NCI-H1092 (cell line): ENCODE measurements at regions not wholly inside any gene's neighbourhood (a gene's known extent, or its start where the extent isn't known, plus 50 kb on each side); places are given as distances from the start of the nearest gene placed in this dataset.

ENCODE experiments used
- DNase-seq: peaks from one replicate; lab custom pipeline; 2025; lab: John Stamatoyannopoulos, UW

- no peak for DNase-seq
Measured at GRCh38 chr14:97395068-97395467, 597.9 kb downstream of the VRK1 start.

DNA sequence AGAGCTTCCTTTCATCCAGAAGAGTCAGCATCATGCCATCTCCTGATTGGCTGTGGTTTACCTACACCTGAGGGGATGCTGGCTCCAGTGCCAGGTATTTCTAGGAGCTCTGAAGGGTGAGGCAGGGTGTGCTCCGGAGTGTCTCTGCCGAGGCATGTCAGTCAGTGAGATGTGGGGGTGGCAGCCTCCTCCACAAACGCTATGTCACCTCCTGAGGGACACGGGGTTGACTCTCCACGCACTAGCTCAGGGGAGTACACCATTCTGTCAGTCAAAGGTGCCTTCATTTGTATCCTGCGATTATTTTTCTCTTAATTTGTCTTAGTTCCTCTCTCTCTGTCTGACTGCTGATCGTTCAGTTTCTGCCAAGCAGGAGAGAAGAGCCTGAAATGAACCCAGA lies 604.5 kb downstream of the VRK1 start:
- DNase-seq = no peak

DNA sequence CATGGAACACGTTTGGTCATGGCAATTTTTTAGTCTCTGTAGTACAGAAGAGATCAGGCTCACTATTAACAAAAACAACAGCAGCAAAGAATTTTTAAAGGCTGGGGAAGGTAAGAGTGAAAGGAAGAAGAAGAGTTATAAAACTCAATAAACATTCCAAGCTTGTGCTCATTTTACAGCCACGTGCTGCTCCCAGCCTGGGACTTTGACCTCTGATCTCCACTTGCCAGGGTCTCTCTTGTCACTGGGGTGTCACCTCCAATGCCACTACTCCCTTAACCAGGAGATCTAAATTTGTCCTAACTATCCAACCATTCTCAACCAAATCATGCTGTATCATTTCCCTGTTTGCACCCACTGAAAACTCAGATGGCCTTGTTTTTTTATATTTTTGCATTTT lies 605.1 kb downstream of the VRK1 start:
- DNase-seq = no peak

DNA sequence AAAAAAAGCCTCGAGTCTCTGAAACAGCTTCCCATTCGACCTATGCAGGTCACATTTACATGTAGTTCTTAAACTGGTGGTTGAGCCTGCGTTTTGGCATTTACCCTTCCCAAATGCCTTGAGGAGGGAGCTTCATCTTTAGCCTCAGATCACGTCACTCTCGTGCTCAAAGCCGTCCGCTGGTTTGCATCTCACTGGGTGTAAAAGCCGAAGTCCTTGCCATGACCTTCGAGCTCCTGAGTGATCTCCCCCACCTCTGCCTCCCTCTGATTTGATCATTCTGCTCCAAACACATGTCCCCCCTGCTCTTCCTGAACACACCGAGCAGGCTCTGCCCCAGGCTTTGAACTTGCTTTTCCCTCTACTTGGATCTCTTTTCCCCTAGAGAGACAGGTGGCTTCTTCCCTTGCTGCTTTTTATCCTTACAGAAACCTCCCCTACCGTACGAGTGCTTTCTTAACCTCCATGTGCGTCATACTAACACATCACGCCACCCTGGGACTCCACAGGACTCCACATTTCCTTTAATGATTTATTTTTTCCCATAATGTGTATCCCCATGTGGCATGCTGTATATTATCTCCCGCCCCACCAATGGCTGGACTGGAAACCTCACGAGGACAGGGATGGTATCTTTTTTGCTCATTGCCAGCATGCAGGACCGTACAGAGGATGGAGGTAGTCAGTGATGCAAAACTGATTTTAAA lies 610.7 kb downstream of the VRK1 start:
- no peak for DNase-seq

DNA sequence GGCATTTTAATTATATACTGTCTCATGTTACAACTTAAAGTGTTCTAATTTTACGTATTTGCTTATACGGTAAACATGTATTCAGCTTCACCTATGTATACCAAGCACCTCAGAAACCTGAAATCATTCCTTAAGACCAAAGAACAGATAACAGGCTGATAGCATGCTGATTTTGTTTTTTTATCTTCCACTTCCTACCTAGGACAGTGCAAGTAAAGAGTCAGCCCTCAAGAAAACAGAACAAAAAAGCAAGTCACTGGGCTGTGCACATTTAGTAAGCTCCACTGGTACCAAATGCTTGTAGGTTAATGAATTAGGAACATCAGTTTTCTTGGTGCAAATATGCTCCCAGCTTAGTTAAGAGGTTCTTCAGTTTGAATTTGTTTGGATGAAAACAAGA lies 611.3 kb downstream of the VRK1 start:
- no peak for DNase-seq

DNA sequence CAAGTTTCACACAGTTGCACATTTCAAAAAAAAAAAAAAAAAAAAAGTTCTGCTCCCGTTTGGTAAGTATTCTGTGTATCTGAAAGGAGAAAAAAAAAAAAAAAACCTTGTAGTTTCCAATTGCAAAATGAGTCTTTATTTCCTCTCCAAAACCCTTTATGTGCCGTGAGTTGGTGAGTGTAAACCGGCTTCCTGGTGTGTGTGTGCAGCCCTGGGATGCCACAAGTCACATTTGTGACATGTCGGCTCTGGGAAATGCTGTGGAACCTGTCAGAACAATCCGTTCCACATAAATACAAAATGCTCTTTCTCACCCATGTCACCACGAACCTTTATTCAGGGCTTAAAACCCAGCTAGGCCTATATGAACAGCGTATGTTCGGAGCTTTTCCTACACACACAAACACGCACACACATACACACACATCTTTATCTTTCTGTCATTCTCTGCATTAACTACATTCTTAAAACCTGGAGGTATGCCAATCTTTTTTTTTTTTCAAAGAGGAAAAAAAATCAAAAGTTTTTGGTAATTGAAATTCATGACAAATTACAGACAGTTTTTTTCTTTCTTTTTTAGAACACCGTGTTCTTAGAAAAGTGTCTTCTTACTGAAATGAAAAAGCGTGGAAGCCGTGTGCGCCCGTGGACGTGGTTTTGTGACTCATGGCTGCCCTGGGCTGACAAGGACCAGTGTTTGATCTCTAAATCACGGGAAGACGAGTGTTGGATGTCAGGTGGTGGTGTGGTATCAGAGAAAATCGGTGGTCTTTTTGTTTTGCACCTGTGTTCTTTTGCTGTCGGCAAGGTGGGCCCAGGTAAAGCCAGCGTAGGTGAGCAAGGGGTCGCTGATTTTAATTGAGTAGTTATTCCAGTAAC lies 612.0 kb downstream of the VRK1 start:
- no peak for DNase-seq

DNA sequence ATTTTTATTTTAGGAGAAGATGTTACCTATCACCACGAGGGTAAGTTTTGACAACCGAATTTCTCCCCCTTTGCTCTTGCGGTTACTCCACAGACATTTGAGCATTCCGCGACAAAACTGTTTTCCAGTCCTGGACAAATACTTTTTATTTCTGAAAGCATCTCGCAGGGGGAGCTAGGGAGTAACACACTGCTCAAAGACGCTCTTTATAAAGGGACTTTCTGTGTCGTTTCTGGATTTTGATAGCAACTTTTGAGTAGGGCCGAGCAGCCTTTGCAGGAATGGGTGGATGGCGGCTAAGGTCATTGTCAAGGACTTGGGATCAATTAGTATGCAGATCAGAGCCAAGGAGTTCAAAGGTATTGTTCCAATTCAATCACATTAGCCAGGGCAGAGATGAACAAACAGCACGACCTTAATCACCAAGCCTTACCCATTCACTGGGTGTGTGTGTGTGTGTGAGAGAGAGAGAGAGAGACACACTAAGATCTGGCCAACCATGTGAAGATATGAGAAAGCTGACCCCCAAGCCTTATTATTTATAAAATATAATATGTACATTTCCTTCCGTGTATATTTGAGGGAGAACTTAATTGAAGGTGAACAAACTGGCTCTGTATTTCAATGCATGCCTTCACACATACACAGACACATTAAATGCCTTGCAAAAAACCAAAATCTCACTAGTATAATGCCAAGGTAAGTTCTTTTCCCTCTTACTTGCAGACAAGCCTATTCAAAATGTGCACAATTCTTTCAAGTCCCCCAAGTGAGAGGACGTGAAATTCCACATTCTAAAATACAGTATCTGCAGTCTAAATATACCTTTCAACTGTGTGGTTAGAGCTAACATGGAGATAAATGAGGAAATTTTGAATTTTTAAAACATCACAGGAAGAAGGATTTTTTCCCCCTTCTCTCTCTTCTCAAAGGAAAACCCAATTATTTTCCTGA lies 613.8 kb downstream of the VRK1 start:
- no peak for DNase-seq

GRCh38 chr14:97411938-97412612 lies 614.9 kb downstream of the VRK1 start:
- DNase-seq = no peak

GRCh38 chr14:97413022-97413539 lies 615.9 kb downstream of the VRK1 start:
- no peak for DNase-seq

- DNase-seq = no peak
Measured at GRCh38 chr14:97413966-97414717, 617.0 kb downstream of the VRK1 start.

DNA sequence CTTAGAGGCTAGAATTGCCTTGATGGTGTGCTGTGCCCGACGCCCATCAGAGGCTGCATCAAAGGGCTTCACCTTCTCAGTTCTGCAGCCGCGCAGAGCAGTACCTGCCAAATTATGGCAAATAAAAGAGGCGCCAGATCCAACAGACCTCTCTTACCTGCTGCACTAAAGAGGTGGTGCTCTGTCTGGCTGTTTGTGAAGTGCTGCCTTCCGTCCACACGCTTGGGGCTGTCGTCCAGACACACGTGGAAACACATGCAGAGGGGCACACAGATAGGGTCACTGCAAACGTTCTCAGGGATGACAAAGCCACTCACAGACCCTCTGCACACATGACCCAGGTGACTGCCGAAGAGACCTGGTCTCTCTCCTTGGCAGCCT lies 617.5 kb downstream of the VRK1 start:
- no peak for DNase-seq

DNA sequence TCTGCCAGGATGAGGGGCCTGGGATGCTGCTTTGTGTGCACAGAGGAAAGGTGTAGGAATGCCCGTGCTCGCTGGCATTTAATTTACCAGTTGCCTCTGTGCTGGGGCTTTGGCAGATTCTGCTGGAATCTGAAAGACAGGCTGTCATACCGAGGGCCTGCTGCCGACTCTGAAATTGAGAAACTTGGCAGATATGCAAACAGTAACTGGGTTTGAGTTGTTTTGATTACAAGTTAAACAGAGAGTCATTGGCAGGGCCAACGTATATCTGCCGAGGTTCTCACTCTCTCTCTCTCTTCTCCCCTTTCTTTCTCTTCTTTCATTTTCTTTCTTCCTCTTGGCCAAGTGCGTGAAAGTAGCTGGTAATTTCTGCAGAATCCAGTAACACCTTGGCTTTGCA lies 618.7 kb downstream of the VRK1 start:
- no peak for DNase-seq

GRCh38 chr14:97416550-97416949 lies 619.4 kb downstream of the VRK1 start:
- no peak for DNase-seq

- no peak for DNase-seq
Measured at GRCh38 chr14:97417331-97417730, 620.1 kb downstream of the VRK1 start.

GRCh38 chr14:97420211-97420610 lies 623.0 kb downstream of the VRK1 start:
- no peak for DNase-seq

DNA sequence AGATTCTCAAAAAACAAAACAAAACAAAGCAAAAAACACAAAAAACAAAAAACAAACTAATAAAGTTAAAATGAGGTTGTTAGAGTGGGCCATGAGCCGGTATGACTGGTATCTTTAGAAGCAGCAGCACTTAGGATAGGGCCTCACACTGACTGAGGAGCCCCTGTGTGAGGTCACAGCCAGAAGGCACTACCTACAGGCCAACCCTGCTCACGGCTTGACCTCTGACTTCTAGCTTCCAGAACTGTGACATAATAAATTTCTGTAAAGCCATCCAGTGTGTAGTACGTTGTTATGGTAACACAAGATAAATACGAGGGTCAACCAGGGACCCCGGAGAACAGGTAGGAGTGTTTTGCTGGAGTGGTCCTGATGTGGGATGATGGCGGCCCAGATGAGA lies 629.6 kb downstream of the VRK1 start:
- DNase-seq = no peak

DNA sequence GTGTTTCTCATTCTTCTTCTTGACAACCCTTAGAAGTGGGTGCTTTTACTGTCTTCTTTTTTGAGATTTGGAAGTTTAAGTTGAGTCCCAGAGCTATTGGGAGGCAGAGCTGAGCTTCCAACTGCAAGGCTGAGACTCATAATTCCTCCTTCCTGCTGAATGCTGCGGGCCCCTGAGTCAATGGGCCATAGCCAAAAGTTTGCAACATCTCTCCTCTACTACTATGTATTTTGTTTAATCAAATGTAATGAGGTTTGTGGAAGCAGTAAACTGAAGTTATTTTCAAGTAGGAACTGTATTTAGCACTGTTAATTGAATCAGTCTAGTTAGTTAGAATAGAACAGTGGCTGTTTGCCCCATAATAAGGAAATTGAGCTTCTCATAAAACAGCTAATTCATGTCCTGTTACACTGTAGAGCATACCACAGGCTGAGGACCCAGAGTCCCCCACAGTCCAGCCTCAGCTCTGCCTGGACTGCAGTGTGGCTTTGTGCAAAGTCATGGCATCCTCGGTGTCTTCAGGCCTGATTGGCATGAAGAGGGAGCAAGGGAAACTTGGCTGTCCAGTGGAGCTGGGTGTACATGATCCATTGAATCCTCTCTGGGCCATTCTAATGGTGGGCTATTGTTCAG lies 631.7 kb downstream of the VRK1 start:
- no peak for DNase-seq

- DNase-seq = no peak
Measured at GRCh38 chr14:97432586-97432985, 635.4 kb downstream of the VRK1 start.

DNA sequence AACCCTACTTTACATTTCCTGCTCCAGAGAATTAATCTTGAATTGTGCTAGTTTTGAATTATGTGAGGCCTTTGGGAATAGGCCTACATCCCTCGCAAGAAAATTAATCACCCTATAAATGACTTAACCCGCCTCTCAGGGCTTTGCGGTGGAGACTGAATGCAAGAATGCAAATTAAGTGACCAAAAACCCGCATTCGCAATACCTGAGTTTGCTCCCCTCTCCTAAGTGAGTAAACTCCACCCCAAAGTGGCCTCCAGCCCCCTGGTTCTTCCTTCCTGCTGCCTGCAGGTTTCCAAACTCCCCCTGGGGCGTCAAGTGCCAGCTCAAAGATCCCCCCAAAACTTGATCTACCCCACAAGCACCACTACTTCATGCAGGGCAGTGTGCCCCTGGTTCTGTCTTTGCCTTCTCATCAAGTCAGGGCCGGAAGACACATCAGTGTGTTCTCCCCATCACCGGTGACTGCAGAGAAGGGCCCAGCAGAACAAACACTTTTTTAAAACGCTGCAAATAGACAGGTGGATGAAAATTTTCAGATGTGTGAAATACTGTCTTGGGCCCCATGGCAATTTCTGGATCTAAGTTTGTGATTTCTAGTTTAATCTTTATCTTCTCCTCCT lies 644.7 kb downstream of the VRK1 start:
- no peak for DNase-seq

DNA sequence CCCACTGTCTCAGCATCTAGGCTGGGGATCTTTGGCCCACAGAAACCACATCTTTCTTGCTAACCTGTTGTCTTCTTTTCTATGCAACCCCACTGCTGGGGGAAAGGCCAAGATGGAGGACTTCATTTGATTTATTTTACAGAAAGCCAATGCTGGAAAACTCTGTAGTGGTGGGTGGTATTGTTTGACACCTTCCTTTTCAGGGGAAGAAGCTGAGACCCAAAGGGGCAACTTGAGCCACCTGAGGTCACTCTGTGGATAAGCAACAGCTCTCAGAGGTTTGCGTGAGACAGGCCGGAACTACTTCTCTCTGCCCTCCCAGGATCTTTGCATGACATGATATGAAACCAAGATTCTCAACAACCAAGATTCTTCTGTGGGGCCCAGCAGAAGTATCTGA lies 645.2 kb downstream of the VRK1 start:
- DNase-seq = no peak
